Endothelial cell of umbilical vein (primary cell): ENCODE measurements at regions not wholly inside any gene's neighbourhood (a gene's known extent, or its start where the extent isn't known, plus 50 kb on each side); places are given as distances from the start of the nearest gene placed in this dataset.

Source experiments
- BruUV-seq: library from RNA; stranded (reverse); fragments of 400-500 nt; replicated peaks from 2 replicates; lab custom pipeline; 2021; lab: Mats Ljungman, UMichigan
- CTCF ChIA-PET: fragments of 300-600, 350-600 bp; sonication (Branson Sonifier 250); formaldehyde crosslinking; loops from one replicate; lab custom pipeline; 2021; ENCODE audit warnings: antibody characterized with exemption, inconsistent platforms; lab: Charles Lee
- POLR2A ChIA-PET: fragments of 300-600, 350-600 bp; sonication (Branson Sonifier 250); formaldehyde crosslinking; loops from one replicate; lab custom pipeline; 2021; ENCODE audit warnings: antibody characterized with exemption, inconsistent platforms; lab: Charles Lee
- DNase-seq: peaks from one replicate; pipeline ENCODE4 v3.0.0-alpha.2; 2011; ENCODE audit warnings: low read depth, low spot score
- FAIRE-seq: peaks from 2 replicates; lab custom pipeline; 2011; peaks lifted over from hg19 to GRCh38; lab: Jason Lieb, UNC
- H2AFZ ChIP-seq: 2 replicates; pipeline ENCODE4 v1.6.0; 2012; ENCODE audit warnings: low read depth, low read length, control low read depth, inconsistent platforms
- H3K27ac ChIP-seq: 2 replicates; pipeline ENCODE4 v1.5.1; 2011; ENCODE audit warnings: low read depth, mild to moderate bottlenecking, control low read depth, low read length, moderate library complexity; ENCODE audit not compliant: insufficient read depth
- H3K27me3 ChIP-seq, 2 experiments: 2 replicates each; pipeline versions ENCODE4 v1.6.0 to v1.6.1; 2011; ENCODE audit warnings: low read length in 2 of 2, mixed read lengths in 1 of 2; ENCODE audit not compliant: control insufficient read depth in 2 of 2, insufficient read depth in 2 of 2
- H3K36me3 ChIP-seq, 2 experiments: 2 replicates in 1 of 2; 3 replicates in 1 of 2; pipeline ENCODE4 v1.5.1; 2011; ENCODE audit warnings: low read length in 2 of 2, mild to moderate bottlenecking in 1 of 2, moderate library complexity in 1 of 2; ENCODE audit not compliant: control insufficient read depth in 2 of 2, insufficient read depth in 2 of 2; ENCODE audit errors: extremely low read depth in 1 of 2
- H3K4me1 ChIP-seq: 3 replicates; pipeline ENCODE4 v1.5.1; 2011; ENCODE audit warnings: mild to moderate bottlenecking, low read length; ENCODE audit not compliant: control insufficient read depth, insufficient read depth; ENCODE audit errors: extremely low read depth
- H3K4me2 ChIP-seq: 2 replicates; pipeline ENCODE4 v1.6.1; 2011; ENCODE audit warnings: low read length, control low read depth, mixed read lengths; ENCODE audit not compliant: insufficient read depth
- H3K4me3 ChIP-seq, 3 experiments: fragments of 200-600 bp in 1 of 3; sonication (generic), shearing (Covaris generic) in 1 of 3; replicated peaks in 1 of 3; 2 replicates each; pipeline ENCODE4 v1.5.1; 2011 to 2016; ENCODE audit warnings: control low read depth in 3 of 3, low read length in 3 of 3, mild to moderate bottlenecking in 2 of 3, inconsistent platforms in 1 of 3, low read depth in 1 of 3, moderate library complexity in 1 of 3; ENCODE audit not compliant: insufficient read depth in 1 of 3
- H3K79me2 ChIP-seq: 2 replicates; pipeline ENCODE4 v1.6.0; 2012; ENCODE audit warnings: low read length, inconsistent platforms; ENCODE audit not compliant: control insufficient read depth, insufficient read depth
- H3K9ac ChIP-seq: replicated peaks from 2 replicates; pipeline ENCODE3; 2011; ENCODE audit warnings: low read length, control low read depth; ENCODE audit not compliant: insufficient read depth; ENCODE audit errors: extremely low read depth
- H3K9me1 ChIP-seq: replicated peaks from 3 replicates; pipeline ENCODE4 v1.6.0; 2011; ENCODE audit warnings: mild to moderate bottlenecking, low read length; ENCODE audit not compliant: control insufficient read depth, insufficient read depth; ENCODE audit errors: extremely low read depth
- H3K9me3 ChIP-seq: replicated peaks from 2 replicates; pipeline ENCODE4 v1.5.1; 2012; ENCODE audit warnings: low read length, inconsistent platforms; ENCODE audit not compliant: control insufficient read depth, insufficient read depth
- H4K20me1 ChIP-seq: replicated peaks from 2 replicates; pipeline ENCODE3; 2011; ENCODE audit warnings: mild to moderate bottlenecking, low read length; ENCODE audit not compliant: control insufficient read depth, insufficient read depth; ENCODE audit errors: extremely low read depth
- CTCF ChIP-seq, 2 donors: IDR thresholded peaks; 1 replicate in 1 of 2; 2 replicates in 1 of 2; pipeline ENCODE4 v1.5.1; 2011; ENCODE audit warnings: low read length in 2 of 2, mild to moderate bottlenecking in 2 of 2, moderate library complexity in 2 of 2, control low read depth in 1 of 2, inconsistent platforms in 1 of 2, low read depth in 1 of 2; ENCODE audit not compliant: insufficient read depth in 1 of 2; ENCODE audit errors: extremely low read depth in 1 of 2
- EZH2 ChIP-seq: IDR thresholded peaks from 2 replicates; pipeline ENCODE4 v1.6.1; 2012; ENCODE audit warnings: borderline replicate concordance, low read depth, mild to moderate bottlenecking, moderate library complexity, low read length, inconsistent platforms; ENCODE audit not compliant: severe bottlenecking
- FOS ChIP-seq: IDR thresholded peaks from 2 replicates; pipeline ENCODE4 v1.6.1; 2011; ENCODE audit warnings: mild to moderate bottlenecking, low read length, moderate library complexity, borderline replicate concordance; ENCODE audit not compliant: insufficient read depth
- GATA2 ChIP-seq: IDR thresholded peaks from 2 replicates; pipeline ENCODE4 v1.7.0; 2011; ENCODE audit warnings: low read depth, mild to moderate bottlenecking, moderate library complexity, mixed read lengths, low read length; ENCODE audit not compliant: insufficient read length, insufficient read depth
- JUN ChIP-seq: IDR thresholded peaks from 2 replicates; pipeline ENCODE4 v1.6.1; 2011; ENCODE audit warnings: borderline replicate concordance, low read depth; ENCODE audit not compliant: insufficient read length, insufficient read depth
- MAX ChIP-seq: IDR thresholded peaks from 2 replicates; pipeline ENCODE4 v1.6.1; 2011; ENCODE audit not compliant: insufficient read depth, insufficient read length
- MYC ChIP-seq: IDR thresholded peaks from one replicate; pipeline ENCODE4 v1.6.1; 2011; ENCODE audit warnings: mild to moderate bottlenecking, low read depth, low read length
- POLR2A ChIP-seq: IDR thresholded peaks from 2 replicates; pipeline ENCODE4 v1.6.1; 2012; ENCODE audit warnings: low read depth, mild to moderate bottlenecking, control low read depth, low read length
- POLR2AphosphoS5 ChIP-seq: IDR thresholded peaks from 2 replicates; pipeline ENCODE4 v1.6.1; 2012; ENCODE audit warnings: low read depth, mild to moderate bottlenecking, control low read depth, low read length, moderate library complexity; ENCODE audit not compliant: insufficient read depth
- dilution Hi-C: fragments of 300-500 bp; cut with MboI; formaldehyde crosslinking; loops from one replicate; pipeline ENCODE4 v1.15.0; 2019; ENCODE audit warnings: low sequenced_read_pairs; ENCODE audit not compliant: extremely low pct_ligation_motif_present
- intact Hi-C: fragments of 100-400 bp; cut with micrococcal nuclease; formaldehyde crosslinking; loops from one replicate; pipeline ENCODE4 v1.10.0; 2022

GRCh38 chr2:234821946-234822475, 129.8 kb upstream of the SH3BP4 start:
- Histone ChIP-seq H3K9ac (no peak overlapping the region), H3K4me1 (peaks cover 27% of the 10 kb centered on the region), H3K36me3 (no peaks in the 10 kb centered on the region), H4K20me1 (no peaks in the 10 kb centered on the region), H3K27me3 (no peaks in the 10 kb centered on the region), H2AFZ (no peak overlapping the region), H3K4me2 (no peak overlapping the region), H3K79me2 (no peaks in the 10 kb centered on the region), H3K4me3 (no peak overlapping the region), H3K9me1 (no peaks in the 10 kb centered on the region), H3K27ac (no peak overlapping the region), H3K9me3 (no peaks in the 10 kb centered on the region)
- dilution Hi-C loops: no loop called here
- ChIA-PET POLR2A (no interaction called here), CTCF (interaction anchor here (4.2 kb wide), 1 partner anchor 59 kb away, joined by 21 read pairs; no protein-coding TSS in a partner anchor)
- intact Hi-C loops: loop anchor here (5.0 to 10.0 kb wide), 3 partner anchors 200 to 567 kb away; no protein-coding TSS in a partner anchor
- no peak for FAIRE-seq
- BruUV-seq: no TSS peak
- DNase-seq: no peak
- TF ChIP-seq MAX (no peak), CTCF (IDR thresholded peaks at IDR 0.05; ENCODE audit: extremely low read depth in 1 of 2, insufficient read depth in 1 of 2, low read depth in 1 of 2, low read length in 2 of 2) (no peak), GATA2 (no peak), POLR2AphosphoS5 (no peak), EZH2 (no peak), FOS (no peak), MYC (no peak), POLR2A (no peak), JUN (no peak)
